NCI-H2107 (cell line): ENCODE measurements at regions not wholly inside any gene's neighbourhood (a gene's known extent, or its start where the extent isn't known, plus 50 kb on each side); places are given as distances from the start of the nearest gene placed in this dataset.
"Not testable (repeated sequence)": the region's sequence is repeated elsewhere in the genome, so short reads cannot be mapped to it uniquely, and the experiment has no call there.

Experiments
- DNase-seq: peaks from one replicate; lab custom pipeline; 2025; lab: John Stamatoyannopoulos, UW

DNA sequence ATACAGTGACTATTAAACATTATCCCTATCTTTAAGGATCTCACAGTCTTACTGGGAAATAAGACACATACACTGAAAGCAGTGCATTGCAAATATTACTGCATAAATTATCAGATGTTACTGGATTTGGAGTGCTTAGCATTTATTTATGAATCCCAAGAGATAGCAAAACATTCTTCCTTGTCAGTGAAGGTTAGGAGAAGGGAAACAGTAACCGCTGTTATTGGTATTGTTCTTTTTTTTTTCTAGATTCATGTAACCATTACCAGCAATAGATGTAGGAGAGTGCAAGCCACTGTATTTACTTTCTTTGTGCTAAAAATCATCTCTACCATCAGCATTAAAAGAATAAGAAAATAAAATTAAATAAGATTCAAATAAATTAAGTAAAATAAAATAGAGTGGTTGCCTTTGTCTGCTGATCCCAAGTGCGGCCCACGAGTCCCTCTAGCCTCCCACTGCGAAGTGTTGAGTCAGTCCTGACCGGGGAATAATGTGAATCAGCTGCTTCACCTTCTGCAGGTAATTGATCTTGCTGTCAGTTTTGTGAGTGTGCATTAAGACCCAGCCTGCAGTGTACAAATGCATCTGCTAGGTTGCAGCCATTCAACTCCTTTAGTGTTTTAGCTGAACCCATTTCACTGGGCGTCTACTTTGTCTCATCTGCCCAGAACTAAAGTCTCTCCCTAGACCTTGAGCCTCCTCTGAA is 1344.9 kb downstream of the GATA3 start:
- no peak for DNase-seq

DNA sequence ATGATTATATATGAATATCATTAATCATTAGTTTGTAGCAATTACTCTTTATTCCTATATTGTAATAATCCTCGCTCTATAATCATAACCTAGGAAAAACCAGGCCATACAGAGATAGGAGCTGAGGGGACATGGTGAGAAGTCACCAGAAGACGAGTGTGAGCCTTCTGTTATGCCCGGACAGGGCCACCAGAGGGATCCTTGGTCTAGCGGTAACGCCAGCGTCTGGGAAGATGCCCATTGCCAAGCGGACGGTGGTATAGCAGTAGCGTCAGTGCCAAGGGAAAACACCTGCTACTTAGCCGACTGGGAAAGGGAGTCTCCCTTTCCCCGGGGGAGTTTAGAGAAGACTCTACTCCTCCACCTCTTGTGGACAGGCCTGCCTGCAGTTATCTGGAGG is 1347.6 kb downstream of the GATA3 start:
- DNase-seq: not testable (repeated sequence)

DNA sequence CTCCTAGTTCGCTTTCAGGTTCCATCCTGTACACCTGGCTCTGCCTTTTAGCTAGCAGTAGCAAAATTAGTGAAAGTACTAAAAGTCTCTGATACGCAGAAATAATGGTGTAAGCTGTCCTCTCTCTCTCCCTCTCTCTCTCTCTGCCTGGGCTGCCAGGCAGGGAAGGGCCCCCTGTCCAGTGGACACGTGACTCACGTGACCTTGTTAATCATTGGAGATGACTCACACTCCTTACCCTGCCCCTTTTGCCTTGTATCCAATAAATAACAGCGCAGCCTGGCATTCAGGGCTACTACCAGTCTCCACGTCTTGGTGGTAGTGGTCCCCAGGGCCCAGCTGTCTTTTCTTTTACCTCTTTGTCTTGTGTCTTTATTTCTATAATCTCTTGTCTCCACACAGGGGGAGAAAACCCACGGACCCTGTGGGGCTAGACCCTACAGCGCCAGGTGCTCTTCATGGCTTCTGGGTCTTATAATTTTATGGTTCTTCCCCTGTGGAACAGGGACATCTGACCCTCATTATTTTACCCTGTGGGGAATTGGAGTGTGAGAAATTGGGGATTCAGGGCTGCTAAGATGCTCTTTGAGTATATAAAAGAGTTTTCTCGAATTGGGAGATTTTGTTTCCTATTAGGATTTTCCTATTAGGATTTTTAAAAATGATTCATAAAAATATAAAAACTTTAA is 1348.2 kb downstream of the GATA3 start:
- not testable (repeated sequence) for DNase-seq

DNA sequence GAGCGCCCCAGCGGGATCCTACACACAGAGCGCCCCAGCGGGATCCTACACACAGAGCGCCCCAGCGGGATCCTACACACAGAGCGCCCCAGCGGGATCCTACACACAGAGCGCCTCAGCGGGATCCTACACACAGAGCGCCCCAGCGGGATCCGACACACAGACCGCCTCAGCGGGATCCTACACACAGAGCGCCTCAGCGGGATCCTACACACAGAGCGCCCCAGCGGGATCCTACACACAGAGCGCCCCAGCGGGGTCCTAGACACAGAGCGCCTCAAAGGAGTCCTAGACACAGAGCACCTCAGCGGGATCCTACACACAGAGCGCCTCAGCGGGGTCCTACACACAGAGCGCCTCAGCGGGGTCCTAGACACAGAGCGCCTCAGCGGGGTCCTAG is 1352.7 kb downstream of the GATA3 start:
- not testable (repeated sequence) for DNase-seq

DNA sequence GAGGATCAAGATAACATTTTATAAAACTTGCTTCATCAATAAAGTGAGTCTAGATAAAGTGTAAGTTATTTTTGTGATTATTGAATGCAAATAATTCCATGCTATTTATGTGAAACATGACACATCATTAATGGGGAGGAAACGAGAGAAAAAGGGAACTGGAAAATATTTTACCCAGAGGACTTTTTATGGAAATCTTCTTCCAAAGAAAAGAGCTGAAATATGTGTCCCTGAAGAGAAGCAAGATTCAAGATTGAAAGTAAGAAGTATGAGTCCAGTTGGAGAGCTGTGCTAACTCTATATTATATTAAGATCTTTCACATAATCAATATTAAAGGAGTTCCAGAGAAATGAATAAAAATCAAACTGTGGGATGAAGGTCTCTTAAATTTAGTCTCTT is 1361.8 kb downstream of the GATA3 start:
- DNase-seq: no peak

DNA sequence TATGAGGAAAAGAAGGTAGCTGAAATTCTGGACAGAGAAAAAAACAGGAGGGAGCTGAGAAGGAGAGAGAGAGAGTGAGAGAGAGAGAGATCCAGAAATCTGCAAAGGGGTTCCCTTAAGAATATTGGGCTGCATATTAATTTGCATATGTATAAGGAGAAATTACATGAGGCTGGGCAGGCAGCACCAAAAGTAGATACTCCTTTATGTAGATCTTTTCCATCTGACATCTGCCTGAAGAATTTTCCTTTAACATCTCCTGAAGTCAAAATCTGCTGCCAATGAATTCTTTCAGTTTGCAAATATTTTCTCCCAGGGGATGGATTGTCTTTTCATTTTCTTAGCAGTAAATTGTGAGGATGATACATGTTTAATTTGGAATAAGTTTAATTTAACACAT is 1365.3 kb downstream of the GATA3 start:
- no peak for DNase-seq

DNA sequence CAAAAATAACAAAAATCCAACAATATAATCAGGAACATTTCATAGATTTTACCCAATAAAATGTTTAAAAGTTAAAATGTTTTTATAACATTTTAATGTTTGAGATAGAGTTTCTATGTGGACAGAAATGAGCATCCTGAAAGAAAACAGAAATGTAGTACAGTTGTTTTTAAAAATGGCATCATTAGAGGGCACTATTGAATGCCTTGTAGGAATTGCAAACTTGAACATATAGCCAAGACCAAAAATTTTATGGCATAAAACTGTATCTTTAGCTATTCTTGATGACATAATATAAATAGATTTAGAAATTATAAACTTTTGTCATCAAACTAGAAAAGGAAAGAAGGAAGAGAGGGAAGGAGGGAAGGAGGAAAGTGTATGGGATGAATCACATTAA is 1372.7 kb downstream of the GATA3 start:
- no peak for DNase-seq

DNA sequence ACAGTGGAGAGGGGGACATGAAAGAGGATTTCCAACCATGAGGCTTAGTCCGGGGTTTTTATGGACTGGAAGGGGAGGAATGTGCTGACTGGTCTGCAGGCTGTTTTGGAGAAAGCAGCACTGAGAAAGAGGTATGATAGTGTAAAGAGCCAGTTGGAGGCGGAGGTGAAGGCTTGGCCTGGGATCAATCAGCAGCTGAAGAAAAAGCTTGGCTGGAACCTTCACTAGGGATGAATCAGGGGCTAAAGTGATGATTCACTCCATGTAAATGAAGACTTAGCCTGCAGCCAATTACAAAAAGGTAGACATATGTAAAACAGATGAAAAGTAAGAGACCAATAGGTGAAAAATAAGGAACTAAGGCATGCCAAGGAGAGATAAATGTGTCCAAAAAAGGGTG is 1382.6 kb downstream of the GATA3 start:
- DNase-seq: no peak

DNA sequence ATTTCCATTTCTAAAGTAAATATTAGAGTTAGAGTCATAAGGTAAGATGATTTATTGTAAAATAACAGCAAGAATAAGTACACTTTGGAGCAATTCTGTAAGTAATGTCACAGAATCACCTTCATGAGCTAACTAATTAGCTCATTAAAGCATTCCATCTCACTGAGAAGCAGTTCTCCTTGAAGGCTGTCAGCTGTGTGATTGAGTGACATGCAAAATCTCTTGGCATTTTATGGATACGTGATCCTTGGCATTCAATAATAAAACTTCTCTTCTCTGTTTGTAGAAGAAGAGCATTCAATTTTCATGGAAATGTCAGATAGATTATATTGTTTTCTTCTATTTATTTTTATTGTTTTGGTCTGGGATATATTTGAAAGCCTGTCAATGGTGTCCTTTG is 1389.3 kb downstream of the GATA3 start:
- DNase-seq: no peak

DNA sequence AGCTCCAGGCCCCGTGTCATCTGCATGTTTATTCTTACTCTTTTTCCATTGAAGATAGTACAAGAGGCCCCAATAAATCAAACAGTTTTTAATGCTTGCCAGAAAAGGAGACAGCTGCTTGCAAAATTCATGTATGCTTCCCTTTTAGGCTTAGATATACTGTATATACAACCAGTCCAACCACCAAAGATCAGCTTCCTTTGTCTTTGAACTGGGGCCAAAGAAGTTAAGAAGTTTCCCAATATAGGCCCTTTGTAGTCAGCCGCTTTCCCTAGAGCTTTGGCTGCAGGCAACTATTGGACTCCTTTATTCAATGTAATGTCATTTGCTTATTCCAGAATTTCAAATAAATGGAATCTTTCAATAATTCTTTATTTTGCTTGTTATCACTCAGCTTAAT is 1395.0 kb downstream of the GATA3 start:
- DNase-seq: no peak

DNA sequence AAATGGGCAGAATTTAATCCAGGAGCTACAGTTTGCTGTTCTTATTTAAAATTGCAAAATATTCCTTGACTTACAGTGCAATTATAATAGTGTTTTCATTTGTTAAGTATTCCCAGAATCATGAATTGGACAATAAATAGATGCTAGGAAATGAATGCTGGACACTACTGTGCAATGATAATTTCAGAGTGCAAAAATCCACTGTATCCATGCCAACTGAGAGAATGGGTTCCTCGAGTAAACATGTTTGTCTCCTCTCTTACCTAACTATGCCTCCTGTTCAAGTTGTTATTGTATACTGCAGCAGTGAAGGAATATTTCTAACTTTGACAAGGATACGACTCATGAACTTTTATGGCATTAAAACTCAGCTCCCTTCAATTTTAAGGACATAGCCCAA is 1396.3 kb downstream of the GATA3 start:
- no peak for DNase-seq

DNA sequence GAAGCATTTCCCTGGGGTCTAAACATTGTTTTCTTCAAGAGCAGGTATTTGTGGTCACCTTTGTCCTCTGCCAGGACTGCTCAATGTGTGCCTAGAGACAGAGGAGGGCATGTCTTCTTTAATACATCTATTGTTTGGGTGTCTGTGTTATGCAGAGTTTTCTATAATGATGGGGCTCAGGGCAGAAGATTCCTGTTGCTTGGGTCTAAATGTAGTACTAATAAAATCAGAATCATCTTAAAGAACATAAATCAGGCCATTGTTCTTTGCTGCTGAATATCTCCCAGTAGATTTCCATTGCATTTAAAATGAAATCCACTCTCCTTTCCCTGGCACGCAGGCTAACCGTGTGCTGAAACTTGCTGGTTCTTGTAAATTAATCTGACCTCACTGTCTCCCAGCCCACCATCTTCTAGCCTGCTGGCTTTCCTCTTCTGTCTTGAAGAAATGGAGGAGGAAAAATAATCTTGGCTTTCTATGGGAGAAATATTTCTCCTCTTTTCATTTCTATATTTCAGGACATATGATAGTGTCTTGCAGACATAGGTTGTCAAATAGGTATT is 1396.8 kb downstream of the GATA3 start:
- DNase-seq: no peak

DNA sequence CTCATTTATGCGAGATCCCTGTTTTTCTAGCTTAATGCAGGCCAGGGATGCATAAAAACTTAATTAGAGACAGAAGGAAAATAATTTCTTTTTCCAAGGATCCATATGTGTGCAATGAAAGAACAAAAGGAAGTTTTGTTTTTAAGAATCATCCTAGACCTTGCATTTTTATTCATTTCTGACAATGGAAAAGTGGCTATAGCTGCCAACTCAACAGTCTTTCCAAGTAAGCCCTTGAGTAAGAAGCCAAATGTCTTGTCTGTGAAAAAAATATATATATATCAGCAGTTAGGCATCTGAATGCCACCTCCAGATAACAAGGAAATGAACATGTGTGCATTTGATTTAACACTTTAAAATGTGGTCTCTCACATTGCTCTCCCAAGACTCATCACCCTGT is 1397.6 kb downstream of the GATA3 start:
- no peak for DNase-seq

DNA sequence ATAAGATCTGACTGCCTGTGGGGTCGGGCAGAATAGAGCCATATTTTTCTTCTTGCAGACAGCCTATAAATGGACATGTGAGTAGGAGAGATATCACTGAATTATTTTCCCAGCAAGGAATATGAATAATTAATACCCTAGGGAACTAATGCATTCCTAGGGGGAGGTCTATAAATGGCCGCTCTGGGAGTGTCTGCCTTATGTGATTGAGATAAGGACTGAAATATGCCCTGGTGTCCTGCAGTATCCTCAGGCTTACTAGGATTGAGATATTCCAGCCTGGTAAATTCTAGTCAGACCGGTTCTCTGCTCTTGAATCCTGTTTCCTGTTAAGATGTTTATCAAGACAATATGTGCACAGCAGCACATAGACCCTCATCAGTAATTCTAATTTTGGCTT is 1399.4 kb downstream of the GATA3 start:
- DNase-seq: not testable (repeated sequence)

DNA sequence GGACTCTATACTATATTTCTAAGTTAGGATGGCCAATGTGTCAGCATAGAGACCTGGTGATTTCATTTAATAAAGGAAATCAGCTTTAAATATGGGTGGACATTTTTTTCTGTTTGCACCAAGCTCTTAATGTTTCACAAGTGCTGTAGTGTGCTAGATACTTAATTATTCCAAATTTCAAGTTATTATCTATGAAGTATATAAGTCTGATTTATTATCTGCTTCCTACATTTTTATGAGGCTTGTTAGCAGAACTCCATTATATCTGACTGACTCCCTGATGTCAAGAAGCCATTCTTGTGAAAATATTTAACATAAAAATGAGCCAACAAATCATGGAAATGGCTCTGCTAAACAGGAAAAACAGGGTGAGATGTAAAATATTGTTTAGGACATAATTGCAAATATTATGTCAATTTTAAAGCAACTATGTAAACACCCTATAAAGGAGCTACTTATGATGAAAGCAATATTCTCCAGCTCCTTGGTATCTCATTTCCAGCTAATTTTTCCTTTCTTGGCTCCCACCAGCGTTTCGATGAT is 1415.2 kb downstream of the GATA3 start:
- no peak for DNase-seq

DNA sequence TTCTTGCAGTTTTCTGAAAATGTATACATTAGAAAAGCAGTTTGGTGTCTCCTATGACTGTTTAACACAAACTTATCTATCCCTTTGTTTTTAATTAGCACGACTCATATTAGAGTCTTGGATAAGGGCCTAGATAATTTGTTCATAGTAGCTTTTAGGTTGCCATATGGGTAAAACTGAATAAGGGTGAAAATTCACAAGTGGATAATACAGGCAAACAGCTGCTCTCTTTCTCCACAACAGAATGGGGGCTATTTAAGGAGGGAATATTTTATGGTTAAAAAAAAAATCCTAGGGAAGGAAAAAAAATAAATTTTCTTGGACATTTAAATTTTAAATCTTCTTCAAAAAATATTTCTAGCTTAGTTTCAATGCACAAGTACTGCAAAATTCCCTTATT is 1416.1 kb downstream of the GATA3 start:
- no peak for DNase-seq

DNA sequence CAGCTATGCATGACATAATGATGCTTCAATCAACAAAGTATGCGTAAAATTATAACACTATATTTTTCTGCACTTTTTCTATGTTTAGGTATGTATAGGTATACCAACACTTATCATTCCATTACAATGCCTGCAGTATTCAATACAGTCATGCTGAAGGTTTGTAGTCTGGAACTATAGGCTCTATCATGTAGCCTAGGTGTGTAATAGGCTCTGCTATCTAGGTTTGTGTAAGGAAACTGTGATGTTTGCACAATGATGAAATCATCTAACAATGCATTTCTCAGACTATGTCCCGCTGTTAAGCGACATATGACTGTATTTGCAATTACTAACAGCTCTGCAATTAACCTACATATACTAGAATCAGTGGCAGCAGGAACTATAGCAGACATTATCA is 1447.5 kb downstream of the GATA3 start:
- DNase-seq: no peak

DNA sequence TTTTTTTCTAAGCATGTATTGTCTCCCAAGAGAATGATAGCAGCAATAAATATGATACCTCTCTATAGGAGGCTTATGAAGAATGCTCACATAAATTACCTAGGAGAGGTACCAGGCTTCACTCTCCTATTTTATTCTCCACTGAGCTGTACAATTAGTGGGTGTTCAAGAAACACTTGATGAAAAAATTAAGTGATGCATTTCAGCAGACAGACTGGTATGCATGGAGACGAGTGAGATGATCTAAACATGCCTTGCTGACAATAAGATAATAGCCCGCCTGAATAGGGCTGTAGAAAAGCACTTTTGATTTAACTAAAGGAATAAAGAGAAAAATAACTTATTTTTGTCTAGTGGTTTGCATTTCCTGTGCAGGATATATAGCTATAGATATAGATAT is 1449.7 kb downstream of the GATA3 start:
- no peak for DNase-seq

DNA sequence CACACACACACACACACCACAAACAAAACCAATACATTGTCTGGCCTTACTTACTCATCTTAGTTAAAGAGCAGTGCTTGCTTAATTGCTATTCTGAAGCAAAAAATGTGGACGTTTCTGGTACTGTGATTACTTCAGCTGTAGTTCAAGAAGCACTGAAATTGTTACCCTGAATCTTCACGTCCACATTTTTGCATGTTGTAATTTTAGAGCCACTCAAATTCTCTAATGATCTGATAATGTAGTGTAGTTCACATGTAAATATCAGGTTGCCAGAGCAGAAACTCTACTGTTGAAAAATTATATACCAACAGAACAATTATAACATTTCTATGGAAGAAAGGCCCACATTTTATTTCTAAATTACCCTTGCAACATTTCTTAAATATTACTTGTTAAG is 1451.1 kb downstream of the GATA3 start:
- no peak for DNase-seq

DNA sequence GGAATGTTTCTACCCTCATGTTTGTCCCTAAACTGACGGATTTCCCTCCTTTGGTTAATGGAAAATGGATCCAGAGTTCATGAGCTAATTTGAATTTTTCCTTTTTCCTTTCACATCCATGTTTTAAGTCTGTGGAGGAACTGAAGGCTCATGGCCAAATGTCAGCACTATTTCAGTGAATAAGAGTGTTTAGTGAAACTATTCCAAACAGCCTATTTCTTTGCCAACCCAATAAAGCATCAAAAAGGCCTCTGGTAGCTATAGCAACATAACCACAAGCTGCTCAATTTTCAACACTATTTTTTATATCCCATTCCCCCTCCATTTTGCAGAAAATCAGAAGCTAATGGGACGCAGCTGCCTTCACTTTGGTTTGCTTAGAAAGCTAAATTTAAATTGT is 1454.1 kb downstream of the GATA3 start:
- no peak for DNase-seq

DNA sequence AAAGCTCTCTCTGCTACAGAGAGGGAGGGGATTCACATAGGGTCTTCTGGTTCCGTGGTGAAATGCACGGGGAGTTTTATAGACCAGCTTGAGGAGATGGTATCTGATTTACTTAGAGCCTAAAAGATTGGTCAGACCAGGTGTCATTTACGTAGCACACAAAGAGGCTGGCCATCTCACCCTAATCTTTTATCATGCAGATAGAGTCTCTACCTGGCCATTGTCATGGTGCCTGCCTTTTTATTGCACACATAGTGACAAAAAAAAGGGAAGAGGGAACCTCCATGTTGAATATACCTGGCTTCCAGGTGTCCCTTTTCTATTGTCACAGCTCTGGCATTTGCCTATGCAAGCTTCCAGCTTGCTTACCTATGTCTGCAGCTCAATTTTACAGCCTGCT is 1456.1 kb downstream of the GATA3 start:
- DNase-seq: no peak

DNA sequence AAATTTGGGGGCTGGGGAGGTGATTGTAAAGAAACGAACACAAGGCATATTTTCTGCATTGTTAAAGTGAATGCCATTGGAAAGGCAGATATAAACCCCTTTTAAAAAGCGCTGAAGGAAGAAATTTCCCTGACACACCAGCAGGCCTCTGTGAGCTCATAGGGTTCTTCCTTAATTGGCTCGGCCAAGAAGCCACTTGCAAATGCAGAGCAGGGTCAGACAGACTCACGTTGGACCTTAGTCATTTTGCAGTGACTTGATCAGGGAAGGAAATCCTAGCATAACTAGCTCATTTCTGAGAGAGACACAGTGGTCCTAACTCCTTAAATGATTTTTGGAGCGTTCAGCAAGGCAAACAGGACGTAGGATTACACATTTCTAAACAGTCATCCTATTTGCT is 1461.4 kb downstream of the GATA3 start:
- no peak for DNase-seq

DNA sequence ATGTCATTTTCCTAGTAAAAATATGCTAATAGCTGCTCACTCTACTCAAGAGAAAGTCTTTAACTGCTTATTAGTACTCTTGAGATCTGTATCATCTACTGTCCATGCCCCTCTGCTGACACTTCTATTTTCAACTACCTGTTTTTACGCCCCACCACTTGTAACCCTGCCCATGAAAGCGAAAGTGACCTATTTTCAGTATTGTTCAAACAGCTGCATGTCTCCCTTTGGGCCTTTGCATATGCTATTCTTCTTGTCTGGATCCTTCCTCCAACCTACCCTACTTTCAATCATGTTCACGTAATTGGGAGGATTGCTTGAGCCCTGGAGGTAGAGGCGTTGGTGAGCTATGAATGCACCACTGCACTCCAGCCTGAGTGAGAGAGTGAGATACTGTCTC is 1481.3 kb downstream of the GATA3 start:
- DNase-seq: no peak
